Fibroblast of the aortic adventitia (primary cell): ENCODE measurements at regions not wholly inside any gene's neighbourhood (a gene's known extent, or its start where the extent isn't known, plus 50 kb on each side); places are given as distances from the start of the nearest gene placed in this dataset.

Experiments used
- DNase-seq: peaks from one replicate; pipeline ENCODE4 v3.0.0-alpha.2; 2010; ENCODE audit warnings: low read depth
- H3K4me3 ChIP-seq: 2 replicates; pipeline ENCODE4 v1.5.1; 2011; ENCODE audit warnings: low read depth, mild to moderate bottlenecking, control low read depth, low read length, moderate library complexity
- TF ChIP-seq, protein P1 (sequence below): IDR thresholded peaks from 2 replicates; pipeline ENCODE4 v1.5.1; 2011; ENCODE audit warnings: mild to moderate bottlenecking, low read length, control low read depth, inconsistent platforms; ENCODE audit not compliant: insufficient read depth

DNA sequence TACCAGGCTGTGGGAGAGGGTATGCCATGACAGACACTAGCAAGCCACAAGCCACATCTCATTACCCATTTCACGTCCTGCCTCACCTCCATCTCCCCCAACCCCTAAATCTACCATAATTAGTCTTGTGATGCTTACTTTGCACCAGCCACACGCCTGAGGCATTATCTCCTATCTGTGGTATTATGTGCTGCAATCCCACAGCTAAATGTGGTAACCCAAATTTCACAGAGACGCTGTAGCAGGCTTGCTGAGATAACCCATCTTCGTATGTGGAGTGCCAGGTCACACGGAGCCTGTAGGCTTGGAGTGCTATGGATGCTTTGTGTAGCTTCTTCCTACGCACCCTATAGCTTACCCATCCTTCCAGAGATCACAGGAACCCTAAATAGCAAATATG is 256.7 kb upstream of the KCNH8 start:
- TF ChIP-seq, protein P1, sequence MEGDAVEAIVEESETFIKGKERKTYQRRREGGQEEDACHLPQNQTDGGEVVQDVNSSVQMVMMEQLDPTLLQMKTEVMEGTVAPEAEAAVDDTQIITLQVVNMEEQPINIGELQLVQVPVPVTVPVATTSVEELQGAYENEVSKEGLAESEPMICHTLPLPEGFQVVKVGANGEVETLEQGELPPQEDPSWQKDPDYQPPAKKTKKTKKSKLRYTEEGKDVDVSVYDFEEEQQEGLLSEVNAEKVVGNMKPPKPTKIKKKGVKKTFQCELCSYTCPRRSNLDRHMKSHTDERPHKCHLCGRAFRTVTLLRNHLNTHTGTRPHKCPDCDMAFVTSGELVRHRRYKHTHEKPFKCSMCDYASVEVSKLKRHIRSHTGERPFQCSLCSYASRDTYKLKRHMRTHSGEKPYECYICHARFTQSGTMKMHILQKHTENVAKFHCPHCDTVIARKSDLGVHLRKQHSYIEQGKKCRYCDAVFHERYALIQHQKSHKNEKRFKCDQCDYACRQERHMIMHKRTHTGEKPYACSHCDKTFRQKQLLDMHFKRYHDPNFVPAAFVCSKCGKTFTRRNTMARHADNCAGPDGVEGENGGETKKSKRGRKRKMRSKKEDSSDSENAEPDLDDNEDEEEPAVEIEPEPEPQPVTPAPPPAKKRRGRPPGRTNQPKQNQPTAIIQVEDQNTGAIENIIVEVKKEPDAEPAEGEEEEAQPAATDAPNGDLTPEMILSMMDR = no peak
- no peak overlapping the region for H3K4me3 ChIP-seq
- DNase-seq = no peak

DNA sequence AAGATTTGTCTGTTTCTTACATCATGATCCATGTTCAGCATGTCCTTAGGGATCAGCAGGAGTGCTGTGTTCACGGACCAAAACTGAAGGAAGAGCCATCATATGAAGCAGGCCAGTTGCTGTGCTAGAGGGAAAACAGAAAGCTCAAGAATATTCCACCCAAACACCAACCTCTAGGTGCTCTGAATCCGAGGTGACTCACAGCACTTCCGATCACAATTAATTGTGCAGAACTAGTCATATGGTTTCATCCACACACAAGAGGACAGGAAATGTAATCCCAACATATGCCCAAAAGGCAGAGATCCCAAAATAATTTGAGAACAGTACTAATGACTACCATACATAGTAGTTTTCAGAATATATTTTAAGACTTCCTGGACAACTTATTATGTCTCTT is 257.9 kb upstream of the KCNH8 start:
- TF ChIP-seq, protein P1 = no peak
- H3K4me3 ChIP-seq = no peak overlapping the region
- DNase-seq = no peak

DNA sequence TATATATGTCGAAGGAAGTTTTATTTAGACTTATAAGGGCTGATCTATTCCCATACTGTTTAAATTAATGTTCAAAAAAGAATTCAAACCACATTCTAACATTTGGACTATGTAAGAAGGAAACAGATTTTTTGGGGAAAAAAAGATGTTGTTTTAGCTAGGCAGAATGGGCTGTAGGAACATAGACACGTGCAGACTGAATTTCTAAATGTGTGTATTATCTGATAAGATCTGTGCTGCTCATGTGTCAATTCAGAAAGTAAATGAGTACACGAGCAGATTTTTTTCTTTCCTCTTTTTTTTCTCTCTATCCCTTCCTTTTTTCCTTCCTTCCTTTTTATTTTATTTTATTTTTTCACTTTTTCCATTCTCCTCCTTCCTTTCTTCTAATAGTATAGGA is 259.5 kb upstream of the KCNH8 start:
- H3K4me3 ChIP-seq = no peak overlapping the region
- no peak for DNase-seq
- TF ChIP-seq, protein P1 = no peak

DNA sequence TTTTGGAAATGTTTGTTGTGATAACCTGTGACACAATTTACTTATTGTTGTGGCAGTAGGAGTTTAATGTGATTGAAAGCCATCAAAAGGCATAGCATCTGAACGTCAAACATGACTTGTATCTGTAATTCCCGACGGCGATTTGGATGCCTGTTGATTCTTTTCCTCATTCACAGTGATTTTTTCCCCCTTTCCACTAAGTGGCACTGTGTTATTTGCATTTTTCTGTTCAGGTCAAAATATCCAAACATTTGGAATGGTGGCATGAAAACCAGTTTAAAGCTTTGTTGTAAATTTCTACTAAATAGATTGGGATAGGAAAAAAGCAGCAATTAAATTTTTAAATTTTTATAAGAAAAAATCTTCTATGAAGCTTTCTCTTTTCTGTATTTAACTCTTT is 259.9 kb upstream of the KCNH8 start:
- no peak for DNase-seq
- no peak overlapping the region for H3K4me3 ChIP-seq
- TF ChIP-seq, protein P1 = no peak

DNA sequence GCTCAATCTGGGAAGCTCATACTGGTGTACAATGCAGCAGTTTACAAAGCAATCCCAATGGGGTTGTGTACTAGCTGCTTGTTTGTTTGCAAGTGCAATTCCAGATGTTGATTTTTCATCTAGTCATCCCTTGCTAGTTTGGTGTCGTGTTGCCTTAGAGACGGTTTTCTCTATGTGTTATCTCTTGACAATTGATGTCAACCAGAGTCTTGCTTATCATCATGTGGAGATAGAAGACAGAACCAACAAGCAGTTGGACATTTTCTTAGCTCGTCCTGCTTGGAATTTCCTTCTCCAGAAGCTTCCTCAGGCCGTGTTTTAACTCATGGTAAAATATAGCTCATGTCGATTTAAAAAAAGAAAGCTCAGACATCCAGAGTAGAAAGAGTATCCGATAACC is 262.0 kb upstream of the KCNH8 start:
- H3K4me3 ChIP-seq = no peak overlapping the region
- no peak for DNase-seq

DNA sequence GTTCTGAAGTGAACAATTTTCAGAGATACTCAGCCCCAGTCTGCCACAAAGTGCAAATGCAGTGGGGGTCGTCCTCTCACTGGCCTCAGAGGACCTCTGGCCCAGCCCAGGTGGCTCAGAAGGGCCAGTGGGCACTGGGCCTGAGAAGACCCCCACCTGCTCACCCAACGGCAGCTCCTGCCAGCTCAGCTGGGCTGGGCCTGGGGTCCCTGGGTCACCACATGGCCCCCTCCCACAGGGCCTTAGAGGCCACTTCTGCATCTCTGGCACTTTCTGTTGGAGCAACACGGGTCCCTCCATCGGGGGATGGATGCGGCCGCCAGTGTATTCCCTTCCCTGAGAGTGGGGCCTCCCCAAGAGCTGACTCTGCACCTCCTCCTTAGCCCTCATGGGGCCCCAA is 262.7 kb upstream of the KCNH8 start:
- no peak for DNase-seq
- TF ChIP-seq, protein P1 = no peak
- no peak overlapping the region for H3K4me3 ChIP-seq

More for the DNA sequence above, 262.0 kb upstream of the KCNH8 start:
- TF ChIP-seq, protein P1 = no peak

DNA sequence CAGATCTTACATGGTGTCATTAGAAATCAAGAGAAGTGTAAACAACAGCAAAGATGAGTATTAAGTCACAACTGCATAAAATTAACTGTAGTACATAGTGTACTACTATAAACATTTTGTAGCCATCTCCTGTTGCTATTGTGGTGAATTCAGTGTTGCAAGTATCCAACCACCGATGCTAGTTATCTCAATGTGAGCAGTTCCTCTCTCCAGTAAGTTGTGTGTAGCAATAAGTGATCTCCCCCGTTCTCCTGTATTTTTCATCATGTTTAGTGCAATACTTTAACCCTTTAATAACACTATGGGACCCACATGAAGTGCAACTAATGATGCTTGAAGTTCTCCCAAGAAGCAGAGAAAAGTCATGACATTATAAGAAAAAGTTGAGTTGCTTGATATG is 264.7 kb upstream of the KCNH8 start:
- H3K4me3 ChIP-seq = no peak overlapping the region
- TF ChIP-seq, protein P1 = no peak
- DNase-seq = no peak
